ENCODE measurements at regions not wholly inside any gene's neighbourhood (a gene's known extent, or its start where the extent isn't known, plus 50 kb on each side); places are given as distances from the start of the nearest gene placed in this dataset.

GRCh38 chr5:17395106-17395880 lies 102.7 kb upstream of the TAF11L2 start:
- intact Hi-C loops (cut with DNase I) = no loop called here
- no peak for ATAC-seq
- DNase-seq (ENCODE audit: missing footprints) = no peak

GRCh38 chr5:17396247-17396646 lies 101.8 kb upstream of the TAF11L2 start:
- intact Hi-C loops (cut with DNase I) = no loop called here
- DNase-seq (ENCODE audit: missing footprints) (no peak), ATAC-seq (no peak)

GRCh38 chr5:17398431-17398830 lies 99.6 kb upstream of the TAF11L2 start:
- ATAC-seq (no peak), DNase-seq (ENCODE audit: missing footprints) (no peak)
- intact Hi-C loops (cut with DNase I) = no loop called here

- DNase-seq (ENCODE audit: missing footprints) = no peak
- intact Hi-C loops (cut with DNase I) = no loop called here
- ATAC-seq = no peak
Measured at GRCh38 chr5:17398866-17399835, 98.9 kb upstream of the TAF11L2 start.

- ATAC-seq (no peak), DNase-seq (ENCODE audit: missing footprints) (no peak)
- intact Hi-C loops (cut with DNase I) = no loop called here
Measured at GRCh38 chr5:17399931-17400330, 98.1 kb upstream of the TAF11L2 start.

- intact Hi-C loops (cut with DNase I) = no loop called here
- DNase-seq (ENCODE audit: missing footprints) = peak; percentile 67
- no peak for ATAC-seq
Measured at GRCh38 chr5:17400724-17401469, 97.1 kb upstream of the TAF11L2 start.

- DNase-seq (ENCODE audit: missing footprints) (no peak), ATAC-seq (no peak)
- intact Hi-C loops (cut with DNase I) = no loop called here
Measured at GRCh38 chr5:17401470-17402288, 96.4 kb upstream of the TAF11L2 start.

GRCh38 chr5:17402289-17403121 lies 95.5 kb upstream of the TAF11L2 start:
- no peak for ATAC-seq
- DNase-seq (ENCODE audit: missing footprints) = no peak
- intact Hi-C loops (cut with DNase I) = no loop called here

- intact Hi-C loops (cut with DNase I) = no loop called here
- DNase-seq (ENCODE audit: missing footprints) (no peak), ATAC-seq (no peak)
Measured at GRCh38 chr5:17403695-17404490, 94.1 kb upstream of the TAF11L2 start.

GRCh38 chr5:17405976-17406375 lies 92.1 kb upstream of the TAF11L2 start:
- ATAC-seq (no peak), DNase-seq (ENCODE audit: missing footprints) (no peak)
- intact Hi-C loops (cut with DNase I) = no loop called here

GRCh38 chr5:17406423-17406838 lies 91.6 kb upstream of the TAF11L2 start:
- ATAC-seq (no peak), DNase-seq (ENCODE audit: missing footprints) (no peak)
- intact Hi-C loops (cut with DNase I) = no loop called here

- no peak for DNase-seq (ENCODE audit: missing footprints)
- intact Hi-C loops (cut with DNase I) = no loop called here
Measured at GRCh38 chr5:17411436-17412402, 86.3 kb upstream of the TAF11L2 start.

GRCh38 chr5:17412760-17413671 lies 85.0 kb upstream of the TAF11L2 start:
- ATAC-seq (no peak), DNase-seq (ENCODE audit: missing footprints) (no peak)
- intact Hi-C loops (cut with DNase I) = no loop called here

More at GRCh38 chr5:17411436-17412402, 86.3 kb upstream of the TAF11L2 start:
- no peak for ATAC-seq

GRCh38 chr5:17413691-17414090 lies 84.3 kb upstream of the TAF11L2 start:
- ATAC-seq (no peak), DNase-seq (ENCODE audit: missing footprints) (no peak)
- intact Hi-C loops (cut with DNase I) = no loop called here

- intact Hi-C loops (cut with DNase I) = no loop called here
- DNase-seq (ENCODE audit: missing footprints) (no peak), ATAC-seq (no peak)
Measured at GRCh38 chr5:17415321-17415758, 82.7 kb upstream of the TAF11L2 start.
